ENCODE measurements at regions not wholly inside any gene's neighbourhood (a gene's known extent, or its start where the extent isn't known, plus 50 kb on each side); places are given as distances from the start of the nearest gene placed in this dataset.
A peak's percentile ranks its signal among the peaks of the same experiment; 100 is the strongest.

GRCh38 chr20:58022711-58023110, 205.7 kb downstream of the ANKRD60 start:
- Histone ChIP-seq H3K4me3 (no peak overlapping the region), H3K27ac (no peak overlapping the region), H3K36me3 (no peaks in the 10 kb centered on the region), H3K27me3 (replicated peaks in 1 of 7) (peaks cover 0 to 17% (median 0%) of the 10 kb centered on the region in 7 donors), H3K9me3 (no peaks in the 10 kb centered on the region), H3K4me1 (no peaks in the 10 kb centered on the region)
- DNase-seq = peak; percentile 20
- intact Hi-C loops (cut with DNase I; ENCODE audit: low total_unique reads) = no loop called here
- TF ChIP-seq CTCF (IDR thresholded peaks at IDR 0.05 in 8 of 11, conservative IDR thresholded peaks at IDR 0.05 in 3 of 11) (no peak), POLR2A (IDR thresholded peaks at IDR 0.05) (no peak), POLR2AphosphoS5 (IDR thresholded peaks at IDR 0.05) (no peak)
- WGBS, 5 donors = 81 to 96% (median 89%) methylated on average over 3 of the region's 3 CpGs

GRCh38 chr20:58021481-58021880, 207.0 kb downstream of the ANKRD60 start:
- DNase-seq = no peak
- no peaks in the 10 kb centered on the region for H3K36me3 ChIP-seq
- TF ChIP-seq POLR2A (IDR thresholded peaks at IDR 0.05) = no peak
- no peak for TF ChIP-seq POLR2AphosphoS5 (IDR thresholded peaks at IDR 0.05)
- TF ChIP-seq CTCF (IDR thresholded peaks at IDR 0.05 in 8 of 11, conservative IDR thresholded peaks at IDR 0.05 in 3 of 11) = no peak

GRCh38 chr20:58020656-58021454, 207.6 kb downstream of the ANKRD60 start:
- no peak overlapping the region for H3K4me3 ChIP-seq
- WGBS, 5 donors = 32 to 47% (median 45%) methylated on average over 10 of the region's 10 CpGs
- H3K36me3 ChIP-seq = no peaks in the 10 kb centered on the region
- intact Hi-C loops (cut with DNase I; ENCODE audit: low total_unique reads) = no loop called here
- TF ChIP-seq POLR2A (IDR thresholded peaks at IDR 0.05) (no peak), POLR2AphosphoS5 (IDR thresholded peaks at IDR 0.05) (no peak), CTCF (IDR thresholded peaks at IDR 0.05 in 8 of 11, conservative IDR thresholded peaks at IDR 0.05 in 3 of 11) (no peak)
- peak; percentile 24 for DNase-seq
- H3K4me1 ChIP-seq = no peaks in the 10 kb centered on the region
- peaks cover 0 to 23% (median 0%) of the 10 kb centered on the region in 7 donors for H3K27me3 ChIP-seq (replicated peaks in 1 of 7)
- no peak overlapping the region for H3K27ac ChIP-seq
- H3K9me3 ChIP-seq = no peaks in the 10 kb centered on the region

More at GRCh38 chr20:58021481-58021880, 207.0 kb downstream of the ANKRD60 start:
- Histone ChIP-seq H3K9me3 (no peaks in the 10 kb centered on the region), H3K27me3 (replicated peaks in 1 of 7) (peaks cover 0 to 23% (median 0%) of the 10 kb centered on the region in 7 donors), H3K4me3 (no peak overlapping the region), H3K27ac (no peak overlapping the region), H3K4me1 (no peaks in the 10 kb centered on the region)
- intact Hi-C loops (cut with DNase I; ENCODE audit: low total_unique reads) = no loop called here
- 75 to 83% (median 81%) methylated on average over 6 to 7 of the region's 7 CpGs for WGBS, 5 donors

GRCh38 chr20:58019850-58020625, 208.4 kb downstream of the ANKRD60 start:
- 73 to 85% (median 84%) methylated on average over 7 to 8 of the region's 8 CpGs for WGBS, 5 donors
- H3K27me3 ChIP-seq (replicated peaks in 1 of 7) = peaks cover 0 to 20% (median 0%) of the 10 kb centered on the region in 7 donors
- no peaks in the 10 kb centered on the region for H3K36me3 ChIP-seq
- intact Hi-C loops (cut with DNase I; ENCODE audit: low total_unique reads) = no loop called here
- no peaks in the 10 kb centered on the region for H3K4me1 ChIP-seq
- no peak overlapping the region for H3K4me3 ChIP-seq
- no peaks in the 10 kb centered on the region for H3K9me3 ChIP-seq
- DNase-seq = peak; percentile 39
- H3K27ac ChIP-seq = no peak overlapping the region
- TF ChIP-seq CTCF (IDR thresholded peaks at IDR 0.05 in 8 of 11, conservative IDR thresholded peaks at IDR 0.05 in 3 of 11) (no peak), POLR2A (IDR thresholded peaks at IDR 0.05) (no peak)
